GM23248 (cell line): ENCODE measurements at regions not wholly inside any gene's neighbourhood (a gene's known extent, or its start where the extent isn't known, plus 50 kb on each side); places are given as distances from the start of the nearest gene placed in this dataset.

Source experiments
- EZH2 ChIP-seq: fragments of 200-600 bp; sonication (generic); IDR thresholded peaks from 2 replicates; pipeline ENCODE4 v1.6.1; 2018; ENCODE audit warnings: antibody characterized with exemption, mild to moderate bottlenecking; ENCODE audit not compliant: insufficient read depth, poor library complexity, severe bottlenecking
- EZH2phosphoT487 ChIP-seq: fragments of 200-600 bp; sonication (generic); IDR thresholded peaks from 2 replicates; pipeline ENCODE4 v1.6.1; 2018; ENCODE audit warnings: antibody characterized with exemption, moderate library complexity, mild to moderate bottlenecking, low read depth; ENCODE audit not compliant: insufficient read depth

GRCh38 chr6:8703059-8703458 is 267.7 kb upstream of the SLC35B3 start:
- TF ChIP-seq EZH2 (no peak), EZH2phosphoT487 (no peak)
